GM19324 (cell line): ENCODE measurements at regions not wholly inside any gene's neighbourhood (a gene's known extent, or its start where the extent isn't known, plus 50 kb on each side); places are given as distances from the start of the nearest gene placed in this dataset.
A peak's percentile ranks its signal among the peaks of the same experiment; 100 is the strongest.

Experiments used
- ATAC-seq: cut with Tn5 transposase; IDR thresholded peaks from one replicate; pipeline ENCODE4 v1.9.1; 2021; ENCODE audit warnings: mild to moderate bottlenecking, moderate library complexity; ENCODE audit not compliant: unreplicated experiment, low FRiP score

GRCh38 chr1:119565131-119565772 is 58.2 kb downstream of the HSD3B1 start:
- peak; percentile 63 for ATAC-seq

- no peak for ATAC-seq
Measured at GRCh38 chr1:119569095-119569494, 62.1 kb downstream of the HSD3B1 start.
